WTC11 (cell line): ENCODE measurements at regions not wholly inside any gene's neighbourhood (a gene's known extent, or its start where the extent isn't known, plus 50 kb on each side); places are given as distances from the start of the nearest gene placed in this dataset.

Experiments used
- USF2 ChIP-seq: sonication (generic); formaldehyde crosslinking; IDR thresholded peaks from 2 replicates; pipeline ENCODE4 v1.8.1; 2023; ENCODE audit warnings: mild to moderate bottlenecking, missing genetic modification reagents, moderate library complexity
- TF ChIP-seq, protein P1 (sequence below): sonication (generic); formaldehyde crosslinking; IDR thresholded peaks from 2 replicates; pipeline ENCODE4 v1.8.0; 2022; ENCODE audit warnings: mild to moderate bottlenecking, missing genetic modification reagents

- TF ChIP-seq USF2 (CRISPR knock-in tag): no peak; the same call in 1 of the 2 replicates
- TF ChIP-seq, protein P1, sequence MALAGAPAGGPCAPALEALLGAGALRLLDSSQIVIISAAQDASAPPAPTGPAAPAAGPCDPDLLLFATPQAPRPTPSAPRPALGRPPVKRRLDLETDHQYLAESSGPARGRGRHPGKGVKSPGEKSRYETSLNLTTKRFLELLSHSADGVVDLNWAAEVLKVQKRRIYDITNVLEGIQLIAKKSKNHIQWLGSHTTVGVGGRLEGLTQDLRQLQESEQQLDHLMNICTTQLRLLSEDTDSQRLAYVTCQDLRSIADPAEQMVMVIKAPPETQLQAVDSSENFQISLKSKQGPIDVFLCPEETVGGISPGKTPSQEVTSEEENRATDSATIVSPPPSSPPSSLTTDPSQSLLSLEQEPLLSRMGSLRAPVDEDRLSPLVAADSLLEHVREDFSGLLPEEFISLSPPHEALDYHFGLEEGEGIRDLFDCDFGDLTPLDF (CRISPR knock-in tag): no peak
Measured at GRCh38 chr3:11719406-11720303, 75.9 kb upstream of the VGLL4 start.
